Mammary epithelial cell (primary cell): ENCODE measurements at regions not wholly inside any gene's neighbourhood (a gene's known extent, or its start where the extent isn't known, plus 50 kb on each side); places are given as distances from the start of the nearest gene placed in this dataset.

Experiments
- EZH2 ChIP-seq: IDR thresholded peaks from 2 replicates; pipeline ENCODE4 v1.6.1; 2012; ENCODE audit warnings: low read length, inconsistent platforms, borderline replicate concordance
- TF ChIP-seq, protein P1 (sequence below), 2 donors: IDR thresholded peaks in 1 of 2; conservative IDR thresholded peaks in 1 of 2; 2 replicates each; pipeline ENCODE4 v1.5.1; 2011 to 2012; ENCODE audit warnings: inconsistent platforms in 2 of 2, low read length in 2 of 2, mild to moderate bottlenecking in 2 of 2, control low read depth in 1 of 2, low read depth in 1 of 2; ENCODE audit not compliant: insufficient read depth in 1 of 2; ENCODE audit errors: extremely low read depth in 1 of 2

DNA sequence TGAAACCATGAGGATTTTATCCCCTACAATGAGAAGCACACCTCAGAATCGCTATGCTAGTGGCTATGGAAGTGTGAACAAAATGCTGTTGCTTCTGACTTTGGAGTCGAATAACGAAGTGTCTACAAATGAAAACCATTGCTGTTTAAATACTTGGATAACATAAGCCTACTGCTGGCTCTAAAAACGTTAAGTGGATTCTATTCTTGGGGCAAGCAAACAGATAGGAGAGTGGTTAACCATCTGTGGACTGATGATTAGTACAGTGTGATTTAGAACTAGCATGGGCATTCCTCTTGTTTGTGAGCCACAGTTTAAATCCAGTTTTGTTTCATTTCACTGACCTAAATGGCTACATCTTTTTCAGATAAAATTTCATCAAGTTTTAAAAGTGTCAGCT lies 109.7 kb upstream of the PNPLA4 start:
- TF ChIP-seq, protein P1, sequence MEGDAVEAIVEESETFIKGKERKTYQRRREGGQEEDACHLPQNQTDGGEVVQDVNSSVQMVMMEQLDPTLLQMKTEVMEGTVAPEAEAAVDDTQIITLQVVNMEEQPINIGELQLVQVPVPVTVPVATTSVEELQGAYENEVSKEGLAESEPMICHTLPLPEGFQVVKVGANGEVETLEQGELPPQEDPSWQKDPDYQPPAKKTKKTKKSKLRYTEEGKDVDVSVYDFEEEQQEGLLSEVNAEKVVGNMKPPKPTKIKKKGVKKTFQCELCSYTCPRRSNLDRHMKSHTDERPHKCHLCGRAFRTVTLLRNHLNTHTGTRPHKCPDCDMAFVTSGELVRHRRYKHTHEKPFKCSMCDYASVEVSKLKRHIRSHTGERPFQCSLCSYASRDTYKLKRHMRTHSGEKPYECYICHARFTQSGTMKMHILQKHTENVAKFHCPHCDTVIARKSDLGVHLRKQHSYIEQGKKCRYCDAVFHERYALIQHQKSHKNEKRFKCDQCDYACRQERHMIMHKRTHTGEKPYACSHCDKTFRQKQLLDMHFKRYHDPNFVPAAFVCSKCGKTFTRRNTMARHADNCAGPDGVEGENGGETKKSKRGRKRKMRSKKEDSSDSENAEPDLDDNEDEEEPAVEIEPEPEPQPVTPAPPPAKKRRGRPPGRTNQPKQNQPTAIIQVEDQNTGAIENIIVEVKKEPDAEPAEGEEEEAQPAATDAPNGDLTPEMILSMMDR (conservative IDR thresholded peaks at IDR 0.05 in 1 of 2, IDR thresholded peaks at IDR 0.05 in 1 of 2; ENCODE audit: extremely low read depth in 1 of 2, insufficient read depth in 1 of 2, low read depth in 1 of 2, low read length in 2 of 2), result no peak
- TF ChIP-seq EZH2, result no peak
